ENCODE measurements at regions not wholly inside any gene's neighbourhood (a gene's known extent, or its start where the extent isn't known, plus 50 kb on each side); places are given as distances from the start of the nearest gene placed in this dataset.

- no peak for TF ChIP-seq POLR2A (IDR thresholded peaks at IDR 0.05)
- no peak for TF ChIP-seq CTCF (IDR thresholded peaks at IDR 0.05)
Observed at GRCh38 chr4:137597752-137598430, 65.6 kb upstream of the PCDH18 start.

All from testis (tissue), 2 donors.